ENCODE measurements at regions not wholly inside any gene's neighbourhood (a gene's known extent, or its start where the extent isn't known, plus 50 kb on each side); places are given as distances from the start of the nearest gene placed in this dataset.
"Not testable (repeated sequence)": the region's sequence is repeated elsewhere in the genome, so short reads cannot be mapped to it uniquely, and the experiment has no call there.

DNA sequence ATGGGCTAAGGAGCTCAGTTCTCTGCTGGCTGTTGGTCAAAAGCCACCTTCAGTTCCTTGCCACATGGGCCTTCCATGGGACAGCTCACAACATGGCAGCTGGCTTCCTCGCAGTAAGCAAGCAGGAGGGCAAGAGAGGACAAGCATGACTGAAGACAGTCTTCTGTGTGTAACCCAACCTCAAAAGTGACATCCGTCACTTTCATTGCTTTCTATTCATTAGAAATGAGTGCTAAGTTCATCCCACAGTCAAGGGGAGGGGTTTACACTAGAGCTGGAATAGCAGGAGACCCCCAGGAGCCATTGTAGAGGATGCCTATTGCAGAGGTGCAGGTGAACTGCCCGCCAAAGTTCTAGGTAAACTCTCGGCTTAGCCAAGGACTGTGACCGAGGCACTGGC lies 163.3 kb downstream of the NUFIP1 start:
- POLR2A ChIA-PET = no interaction called here
- Histone ChIP-seq H3K4me3 (replicated peaks in 1 of 3; ENCODE audit: insufficient read depth in 1 of 3, low read depth in 1 of 3, low read length in 3 of 3) (no peak overlapping the region), H3K27ac (ENCODE audit: insufficient read depth, low read depth, low read length) (no peak overlapping the region), H3K27me3 (ENCODE audit: control insufficient read depth in 2 of 2, insufficient read depth in 2 of 2, low read length in 2 of 2) (no peaks in the 10 kb centered on the region), H3K4me1 (ENCODE audit: control insufficient read depth, extremely low read depth, insufficient read depth, low read length) (no peaks in the 10 kb centered on the region), H3K4me2 (ENCODE audit: insufficient read depth, low read length) (no peak overlapping the region), H3K79me2 (ENCODE audit: control insufficient read depth, insufficient read depth, low read length) (no peaks in the 10 kb centered on the region), H3K9me1 (replicated peaks; ENCODE audit: control insufficient read depth, extremely low read depth, insufficient read depth, low read length) (no peaks in the 10 kb centered on the region), H4K20me1 (replicated peaks; ENCODE audit: control insufficient read depth, extremely low read depth, insufficient read depth, low read length) (no peaks in the 10 kb centered on the region), H3K36me3 (ENCODE audit: control insufficient read depth in 2 of 2, extremely low read depth in 1 of 2, insufficient read depth in 2 of 2, low read length in 2 of 2) (no peaks in the 10 kb centered on the region), H3K9me3 (replicated peaks; ENCODE audit: control insufficient read depth, insufficient read depth, low read length) (no peaks in the 10 kb centered on the region), H3K9ac (replicated peaks; ENCODE audit: extremely low read depth, insufficient read depth, low read length) (no peak overlapping the region), H2AFZ (ENCODE audit: low read depth, low read length) (no peak overlapping the region)
- TF ChIP-seq FOS (IDR thresholded peaks at IDR 0.05; ENCODE audit: borderline replicate concordance, insufficient read depth, low read length) = no peak
- no peak for TF ChIP-seq EZH2 (IDR thresholded peaks at IDR 0.05; ENCODE audit: borderline replicate concordance, low read depth, low read length, severe bottlenecking)
- no peak for TF ChIP-seq GATA2 (IDR thresholded peaks at IDR 0.05; ENCODE audit: insufficient read depth, insufficient read length, low read depth, low read length)
- no peak for TF ChIP-seq JUN (IDR thresholded peaks at IDR 0.05; ENCODE audit: borderline replicate concordance, insufficient read depth, insufficient read length, low read depth)
- FAIRE-seq (no peak), DNase-seq (ENCODE audit: low read depth, low spot score) (no peak)
- no TSS peak for BruUV-seq (replicated peaks)
- dilution Hi-C loops (cut with MboI; ENCODE audit: extremely low pct_ligation_motif_present, low sequenced_read_pairs) (no loop called here), intact Hi-C loops (cut with micrococcal nuclease) (no loop called here)
- CTCF ChIA-PET = no interaction called here

DNA sequence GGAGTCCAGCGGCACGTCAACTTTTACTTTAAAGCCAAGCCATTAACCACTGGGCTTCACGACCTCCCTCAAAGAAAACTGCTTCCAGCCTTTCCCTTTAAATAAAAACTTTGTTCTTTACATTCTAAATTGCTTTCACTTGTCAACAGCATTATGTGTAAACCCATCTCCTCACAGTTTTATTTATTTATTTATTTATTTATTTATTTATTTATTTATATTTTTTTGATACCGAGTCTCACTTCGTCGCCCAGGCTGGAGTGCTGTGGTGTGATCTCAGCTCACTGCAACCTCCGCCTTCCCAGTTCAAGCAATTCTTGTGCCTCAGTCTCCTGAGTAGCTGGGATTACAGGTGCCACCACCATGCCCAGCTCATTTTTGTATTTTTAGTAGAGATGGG lies 165.7 kb downstream of the NUFIP1 start:
- FAIRE-seq; H3K9ac ChIP-seq (replicated peaks; ENCODE audit: extremely low read depth, insufficient read depth, low read length); POLR2A ChIA-PET; BruUV-seq (replicated peaks); H2AFZ ChIP-seq (ENCODE audit: low read depth, low read length); H3K36me3 ChIP-seq (ENCODE audit: control insufficient read depth in 2 of 2, extremely low read depth in 1 of 2, insufficient read depth in 2 of 2, low read length in 2 of 2); H3K9me1 ChIP-seq (replicated peaks; ENCODE audit: control insufficient read depth, extremely low read depth, insufficient read depth, low read length); H3K4me3 ChIP-seq (replicated peaks in 1 of 3; ENCODE audit: insufficient read depth in 1 of 3, low read depth in 1 of 3, low read length in 3 of 3); H3K4me2 ChIP-seq (ENCODE audit: insufficient read depth, low read length); H3K79me2 ChIP-seq (ENCODE audit: control insufficient read depth, insufficient read depth, low read length); dilution Hi-C loops (cut with MboI; ENCODE audit: extremely low pct_ligation_motif_present, low sequenced_read_pairs); H3K9me3 ChIP-seq (replicated peaks; ENCODE audit: control insufficient read depth, insufficient read depth, low read length); DNase-seq (ENCODE audit: low read depth, low spot score); H4K20me1 ChIP-seq (replicated peaks; ENCODE audit: control insufficient read depth, extremely low read depth, insufficient read depth, low read length); H3K27me3 ChIP-seq (ENCODE audit: control insufficient read depth in 2 of 2, insufficient read depth in 2 of 2, low read length in 2 of 2); intact Hi-C loops (cut with micrococcal nuclease); H3K27ac ChIP-seq (ENCODE audit: insufficient read depth, low read depth, low read length): not testable (repeated sequence)
- CTCF ChIA-PET = interaction anchor here (1.9 kb wide), 1 partner anchor 14 kb away, joined by 6 read pairs; no protein-coding TSS in a partner anchor
- peaks cover 11% of the 10 kb centered on the region for H3K4me1 ChIP-seq (ENCODE audit: control insufficient read depth, extremely low read depth, insufficient read depth, low read length)
